GM18505 (cell line): ENCODE measurements at regions not wholly inside any gene's neighbourhood (a gene's known extent, or its start where the extent isn't known, plus 50 kb on each side); places are given as distances from the start of the nearest gene placed in this dataset.
"Not testable (repeated sequence)": the region's sequence is repeated elsewhere in the genome, so short reads cannot be mapped to it uniquely, and the experiment has no call there.

Source experiments
- ATAC-seq: cut with Tn5 transposase; IDR thresholded peaks from one replicate; pipeline ENCODE4 v1.9.1; 2021; ENCODE audit not compliant: unreplicated experiment
- POLR2A ChIP-seq: IDR thresholded peaks from 4 replicates; pipeline ENCODE4 v1.6.1; 2011; ENCODE audit warnings: borderline replicate concordance; ENCODE audit not compliant: insufficient read depth, insufficient read length; ENCODE audit errors: extremely low read depth

DNA sequence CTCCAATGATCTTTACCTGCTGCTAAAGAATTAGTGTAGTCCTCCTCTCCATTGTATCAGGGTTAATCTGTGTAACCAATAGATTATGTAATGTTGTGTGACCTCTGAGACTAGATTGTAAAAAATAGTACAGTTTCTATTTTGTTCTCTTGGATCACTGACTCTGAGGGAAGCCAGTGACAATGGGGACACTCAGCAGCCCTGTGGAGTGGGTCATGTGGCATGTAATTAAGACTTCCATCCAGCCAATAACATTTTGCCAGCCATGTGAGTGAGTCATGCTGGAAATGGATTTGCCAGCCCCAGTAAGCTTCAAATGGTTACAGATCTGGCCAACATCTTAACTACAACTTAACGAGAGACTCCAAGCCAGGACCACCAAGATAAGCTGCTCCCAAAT is 332.3 kb downstream of the PTTG2 start:
- no peak for TF ChIP-seq POLR2A
- ATAC-seq: no peak

DNA sequence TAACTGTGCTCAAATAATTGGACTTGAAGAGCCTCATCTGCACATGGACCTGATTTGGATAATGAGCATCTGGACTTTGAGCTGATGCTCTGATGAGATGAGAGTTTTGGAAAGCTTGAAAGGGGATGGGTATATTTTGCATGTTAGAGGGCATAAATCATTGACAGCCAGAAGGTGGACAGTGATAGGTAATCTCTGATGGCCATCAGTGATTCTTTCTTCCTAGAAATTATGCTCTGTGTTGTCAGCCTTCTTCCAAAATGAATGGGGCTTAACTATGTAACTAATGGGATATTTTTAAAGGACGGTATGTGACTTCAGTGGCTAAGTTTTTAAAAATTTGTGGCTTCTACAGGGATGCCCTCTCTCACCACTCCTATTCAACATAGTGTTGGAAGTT is 334.0 kb downstream of the PTTG2 start:
- TF ChIP-seq POLR2A: no peak
- ATAC-seq: no peak

- TF ChIP-seq POLR2A: no peak
- ATAC-seq: no peak
These were observed 336.9 kb downstream of the PTTG2 start for GRCh38 chr4:38297061-38297460.

DNA sequence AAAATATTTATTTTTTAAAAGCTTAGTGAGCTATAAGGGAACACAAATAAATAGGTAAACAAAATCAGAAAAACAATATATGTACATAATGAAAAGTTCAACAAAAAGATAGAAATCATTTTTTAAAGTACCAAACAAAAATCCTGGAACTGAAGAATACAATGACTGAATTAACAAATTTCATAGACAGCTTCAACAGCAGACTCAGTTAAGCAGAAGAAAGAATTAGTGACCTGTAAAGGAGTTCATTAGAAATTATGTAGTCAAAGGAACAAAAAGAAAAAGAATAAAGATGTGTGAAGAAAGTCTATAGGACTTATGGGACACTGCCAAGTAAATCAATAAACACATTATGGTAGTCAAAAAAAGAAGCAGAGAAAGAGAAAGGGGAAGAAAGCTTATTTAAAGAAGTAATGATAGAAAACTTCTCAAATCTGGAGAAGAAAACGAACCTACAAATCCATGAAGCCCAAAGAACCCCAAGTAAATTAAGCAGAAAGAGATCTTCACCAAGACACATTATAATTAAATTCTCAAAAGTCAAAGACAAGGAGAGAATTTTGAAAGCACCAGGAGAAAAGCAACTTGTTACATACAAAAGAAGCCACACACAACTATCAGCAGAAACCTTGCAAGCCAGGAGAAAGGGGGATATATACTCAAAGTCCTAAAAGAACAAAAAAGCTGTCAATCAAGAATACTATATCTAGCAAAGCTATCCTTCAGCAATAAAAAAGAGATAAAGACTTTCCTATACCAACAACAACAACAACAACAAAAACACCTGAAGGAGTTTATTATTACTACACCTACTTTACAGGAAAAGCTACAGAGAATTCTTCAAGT is 338.9 kb downstream of the PTTG2 start:
- no peak for TF ChIP-seq POLR2A

GRCh38 chr4:38302910-38303309 is 342.7 kb downstream of the PTTG2 start:
- no peak for ATAC-seq
- no peak for TF ChIP-seq POLR2A

More for the DNA sequence above, 338.9 kb downstream of the PTTG2 start:
- ATAC-seq: no peak

DNA sequence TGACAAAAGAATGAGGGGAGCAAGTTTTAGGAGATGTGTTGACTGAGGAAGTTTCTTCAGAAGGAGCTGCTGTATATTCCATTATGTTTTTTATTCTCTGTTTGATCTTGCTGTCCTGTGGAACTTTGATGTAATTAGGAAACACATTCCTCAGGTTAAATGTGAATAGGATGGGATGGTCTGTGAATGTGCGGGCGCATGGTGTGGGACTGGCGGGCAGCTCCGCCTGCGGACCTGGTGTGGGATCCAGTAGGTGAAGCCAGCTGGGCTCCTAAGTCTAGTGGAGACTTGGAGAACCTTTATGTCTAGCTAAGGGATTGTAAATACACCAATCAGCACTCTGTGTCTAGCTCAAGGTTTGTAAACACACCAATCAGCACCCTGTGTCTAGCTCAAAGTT is 344.3 kb downstream of the PTTG2 start:
- not testable (repeated sequence) for ATAC-seq

GRCh38 chr4:38306482-38307071 is 346.4 kb downstream of the PTTG2 start:
- ATAC-seq: peak; percentile 49
- TF ChIP-seq POLR2A: no peak

GRCh38 chr4:38308728-38309311 is 348.6 kb downstream of the PTTG2 start:
- no peak for ATAC-seq
- TF ChIP-seq POLR2A: no peak

GRCh38 chr4:38309471-38309870 is 349.3 kb downstream of the PTTG2 start:
- no peak for ATAC-seq
- TF ChIP-seq POLR2A: no peak

- peak; percentile 89 for ATAC-seq
- TF ChIP-seq POLR2A: no peak
These were observed 350.3 kb downstream of the PTTG2 start for GRCh38 chr4:38310446-38311043.

DNA sequence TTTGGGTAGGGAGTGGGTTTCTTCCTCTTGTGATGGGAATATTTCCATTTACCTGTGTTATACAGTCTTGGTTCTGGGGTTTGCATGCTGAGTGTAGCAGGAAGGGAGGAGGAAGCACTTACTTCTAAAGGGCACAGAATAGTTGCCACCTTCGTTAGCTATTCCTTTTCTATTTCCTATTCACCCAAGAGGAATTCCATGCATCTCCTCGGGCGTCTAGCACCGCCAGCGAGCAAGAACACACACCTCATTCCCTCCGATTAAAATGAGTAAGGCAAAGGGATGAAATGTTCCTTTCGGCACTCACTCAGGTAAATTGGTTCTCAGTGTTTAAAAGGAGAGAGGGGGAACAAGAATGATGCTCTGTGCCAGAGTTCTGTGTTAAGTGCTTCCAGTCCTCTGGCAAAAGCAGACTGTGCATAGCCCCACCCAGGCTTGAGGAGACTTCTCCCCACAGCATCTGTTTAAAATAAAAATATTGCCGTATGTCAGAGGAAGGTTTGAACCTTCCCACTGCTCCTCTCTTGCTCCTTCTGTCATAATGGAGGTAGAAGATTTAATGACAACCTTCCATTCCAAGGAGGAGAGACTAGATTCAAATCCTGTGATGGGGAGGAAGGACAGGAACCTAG is 351.4 kb downstream of the PTTG2 start:
- TF ChIP-seq POLR2A: no peak
- ATAC-seq: no peak

DNA sequence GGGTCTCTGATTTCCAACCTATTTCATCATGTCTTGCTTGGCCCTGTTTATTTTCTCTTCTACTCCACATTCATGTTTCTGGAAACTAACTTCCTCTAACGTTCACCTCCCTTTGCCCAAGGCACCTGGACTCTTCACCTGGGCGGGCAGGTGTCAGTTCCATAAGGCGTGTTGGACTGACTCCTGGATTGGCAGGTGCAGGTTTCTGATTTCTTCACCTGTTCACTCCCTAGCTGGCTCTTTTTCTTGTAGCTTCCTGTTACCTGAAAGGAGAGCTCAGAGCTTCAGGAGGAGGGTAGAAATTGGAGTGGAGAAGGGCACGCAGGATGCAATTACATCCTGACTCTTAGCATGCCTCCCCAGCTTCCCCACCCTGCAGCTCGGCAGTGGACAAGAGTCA is 350.8 kb upstream of the KLF3 start:
- ATAC-seq: no peak
- TF ChIP-seq POLR2A: no peak

DNA sequence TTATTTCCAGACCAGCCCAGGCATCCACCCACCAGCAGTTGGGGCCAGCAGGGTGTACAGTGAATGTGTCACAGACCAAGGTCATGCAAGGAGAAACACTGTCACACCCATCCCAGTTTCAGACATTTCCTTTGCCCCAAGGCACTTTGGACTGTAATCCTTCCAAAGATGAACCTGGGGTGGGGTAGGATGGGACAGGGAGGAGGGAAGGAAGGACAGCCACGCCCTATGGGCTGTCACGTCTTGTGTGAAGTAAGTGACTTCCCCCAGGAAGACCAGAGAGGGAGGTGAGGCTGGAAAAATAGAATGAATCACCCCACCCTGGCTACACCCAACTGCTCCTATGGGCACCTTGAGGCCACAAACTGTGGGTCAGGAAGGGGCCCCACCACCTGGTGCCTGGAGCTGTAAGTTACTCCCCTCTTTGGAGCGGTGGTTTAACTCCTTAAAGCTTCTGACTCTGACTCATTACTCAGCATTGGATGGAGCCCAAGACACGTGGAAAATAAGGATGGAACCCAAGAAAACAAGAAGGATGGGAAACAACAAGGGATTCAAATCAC is 349.9 kb upstream of the KLF3 start:
- no peak for TF ChIP-seq POLR2A
- ATAC-seq: no peak
